GM18873 (cell line): ENCODE measurements at regions not wholly inside any gene's neighbourhood (a gene's known extent, or its start where the extent isn't known, plus 50 kb on each side); places are given as distances from the start of the nearest gene placed in this dataset.

Experiments used
- ATAC-seq: cut with Tn5 transposase; IDR thresholded peaks from one replicate; pipeline ENCODE4 v1.9.1; 2021; ENCODE audit warnings: mild to moderate bottlenecking, moderate library complexity, moderate number of reproducible peaks; ENCODE audit not compliant: unreplicated experiment, low FRiP score

GRCh38 chr7:121473645-121474300 is 77.7 kb upstream of the FAM3C start:
- ATAC-seq, result no peak

GRCh38 chr7:121466455-121466854 is 70.3 kb upstream of the FAM3C start:
- no peak for ATAC-seq

GRCh38 chr7:121459148-121459547 is 63.0 kb upstream of the FAM3C start:
- no peak for ATAC-seq

GRCh38 chr7:121456785-121457359 is 60.8 kb upstream of the FAM3C start:
- ATAC-seq, result no peak

- ATAC-seq, result no peak
Observed at GRCh38 chr7:121456015-121456414, 59.9 kb upstream of the FAM3C start.

GRCh38 chr7:121452389-121452788 is 56.3 kb upstream of the FAM3C start:
- ATAC-seq, result no peak

GRCh38 chr7:121451367-121452094 is 55.4 kb upstream of the FAM3C start:
- no peak for ATAC-seq

- ATAC-seq, result no peak
Observed at GRCh38 chr7:121450631-121451198, 54.6 kb upstream of the FAM3C start.

GRCh38 chr7:121449735-121450240 is 53.7 kb upstream of the FAM3C start:
- no peak for ATAC-seq

- ATAC-seq, result no peak
Observed at GRCh38 chr7:121449329-121449728, 53.2 kb upstream of the FAM3C start.

- ATAC-seq, result no peak
Observed at GRCh38 chr7:121448429-121448828, 52.3 kb upstream of the FAM3C start.

GRCh38 chr7:121447911-121448300 is 51.8 kb upstream of the FAM3C start:
- ATAC-seq, result no peak

- ATAC-seq, result no peak
Observed at GRCh38 chr7:121447243-121447910, 51.3 kb upstream of the FAM3C start.

GRCh38 chr7:121446526-121446925 is 50.4 kb upstream of the FAM3C start:
- ATAC-seq, result no peak
